DOHH2 (cell line): ENCODE measurements at regions not wholly inside any gene's neighbourhood (a gene's known extent, or its start where the extent isn't known, plus 50 kb on each side); places are given as distances from the start of the nearest gene placed in this dataset.

Experiments
- EZH2phosphoT487 ChIP-seq: fragments of 200-600 bp; sonication (generic); IDR thresholded peaks from 2 replicates; pipeline ENCODE4 v1.6.1; 2017; ENCODE audit warnings: borderline replicate concordance, mild to moderate bottlenecking, antibody characterized with exemption, low read length, moderate library complexity, mixed read lengths
- TF ChIP-seq, protein P1 (sequence below): fragments of 200-600 bp; sonication (generic); IDR thresholded peaks from one replicate; pipeline ENCODE4 v1.5.1; 2014; ENCODE audit warnings: antibody characterized with exemption, mild to moderate bottlenecking, low read depth, low read length; ENCODE audit not compliant: poor library complexity, severe bottlenecking

DNA sequence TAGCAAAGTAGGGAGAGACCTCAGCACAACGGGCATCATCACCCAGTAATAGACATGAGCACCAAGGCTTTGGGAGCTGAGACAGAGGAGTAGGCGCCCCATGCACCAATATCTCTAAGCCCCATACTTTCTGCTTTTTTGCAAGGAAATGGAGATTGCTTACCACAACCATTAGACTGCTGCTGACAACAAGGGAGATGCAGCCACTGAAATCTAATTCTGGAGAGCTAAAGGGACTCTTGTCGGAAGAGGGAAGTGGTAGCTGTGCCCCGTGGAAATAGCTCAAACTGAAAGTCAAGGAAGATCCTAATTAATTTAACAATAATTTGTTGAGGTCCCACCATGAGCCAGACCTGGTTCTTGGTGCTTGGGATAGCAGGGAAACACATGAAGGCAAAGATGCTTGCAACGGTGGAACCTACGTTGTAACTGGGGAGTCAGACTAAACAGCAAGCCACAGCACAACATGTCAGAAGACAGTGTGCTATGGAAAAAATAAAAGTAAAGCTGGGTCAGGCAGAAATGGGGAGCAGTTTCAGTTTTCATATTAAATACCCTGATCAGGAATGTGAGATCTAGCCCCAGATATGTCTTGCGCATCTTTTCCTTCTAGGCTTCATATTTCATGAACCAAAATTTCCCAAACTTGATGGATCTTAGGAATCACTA lies 1131.0 kb downstream of the BCL11B start:
- TF ChIP-seq, protein P1, sequence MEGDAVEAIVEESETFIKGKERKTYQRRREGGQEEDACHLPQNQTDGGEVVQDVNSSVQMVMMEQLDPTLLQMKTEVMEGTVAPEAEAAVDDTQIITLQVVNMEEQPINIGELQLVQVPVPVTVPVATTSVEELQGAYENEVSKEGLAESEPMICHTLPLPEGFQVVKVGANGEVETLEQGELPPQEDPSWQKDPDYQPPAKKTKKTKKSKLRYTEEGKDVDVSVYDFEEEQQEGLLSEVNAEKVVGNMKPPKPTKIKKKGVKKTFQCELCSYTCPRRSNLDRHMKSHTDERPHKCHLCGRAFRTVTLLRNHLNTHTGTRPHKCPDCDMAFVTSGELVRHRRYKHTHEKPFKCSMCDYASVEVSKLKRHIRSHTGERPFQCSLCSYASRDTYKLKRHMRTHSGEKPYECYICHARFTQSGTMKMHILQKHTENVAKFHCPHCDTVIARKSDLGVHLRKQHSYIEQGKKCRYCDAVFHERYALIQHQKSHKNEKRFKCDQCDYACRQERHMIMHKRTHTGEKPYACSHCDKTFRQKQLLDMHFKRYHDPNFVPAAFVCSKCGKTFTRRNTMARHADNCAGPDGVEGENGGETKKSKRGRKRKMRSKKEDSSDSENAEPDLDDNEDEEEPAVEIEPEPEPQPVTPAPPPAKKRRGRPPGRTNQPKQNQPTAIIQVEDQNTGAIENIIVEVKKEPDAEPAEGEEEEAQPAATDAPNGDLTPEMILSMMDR = no peak
- no peak for TF ChIP-seq EZH2phosphoT487
